ENCODE measurements at regions not wholly inside any gene's neighbourhood (a gene's known extent, or its start where the extent isn't known, plus 50 kb on each side); places are given as distances from the start of the nearest gene placed in this dataset.
A peak's percentile ranks its signal among the peaks of the same experiment; 100 is the strongest.
"Not testable (repeated sequence)": the region's sequence is repeated elsewhere in the genome, so short reads cannot be mapped to it uniquely, and the experiment has no call there.

DNA sequence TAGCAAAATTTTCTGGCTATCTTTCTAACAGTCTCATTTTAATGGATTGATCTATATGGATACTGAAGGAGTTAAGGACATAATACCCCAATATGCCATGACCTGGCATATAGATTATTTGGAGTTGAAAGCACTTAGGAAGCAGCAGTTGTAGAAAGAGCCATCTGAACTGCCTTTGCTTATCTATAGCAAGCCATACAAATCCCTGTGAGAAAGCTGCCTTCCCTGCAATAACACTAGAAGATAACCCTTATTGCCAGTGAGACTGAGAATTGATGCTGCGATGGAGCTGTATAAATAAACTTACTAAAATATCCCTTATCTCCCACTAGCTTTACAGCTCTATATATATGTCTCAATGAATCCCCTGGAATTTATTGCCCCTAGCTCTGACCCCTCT lies 346.3 kb downstream of the TECRL start:
- TF ChIP-seq CTCF (IDR thresholded peaks at IDR 0.05; ENCODE audit: unreplicated experiment), result no peak
- Mint-ChIP-seq H3K27ac (ENCODE audit: low read depth, unreplicated experiment) (no peak overlapping the region), H3K4me1 (ENCODE audit: insufficient read depth, unreplicated experiment) (peaks cover 3% of the 10 kb centered on the region), H3K9me3 (ENCODE audit: unreplicated experiment) (no peaks in the 10 kb centered on the region), H3K27me3 (ENCODE audit: insufficient read depth, unreplicated experiment) (no peaks in the 10 kb centered on the region), H3K36me3 (ENCODE audit: insufficient read depth, unreplicated experiment) (no peaks in the 10 kb centered on the region), H3K4me3 (ENCODE audit: unreplicated experiment) (no peak overlapping the region)
- BruUV-seq (replicated peaks), result no TSS peak
- DNase-seq (ENCODE audit: unreplicated experiment), result no peak
- ChIA-PET CTCF (interaction anchor here (0.6 kb wide), 1 partner anchor 279 kb away, joined by 4 read pairs; no protein-coding TSS in a partner anchor), POLR2A (no interaction called here)
- intact Hi-C loops (cut with micrococcal nuclease), result no loop called here

DNA sequence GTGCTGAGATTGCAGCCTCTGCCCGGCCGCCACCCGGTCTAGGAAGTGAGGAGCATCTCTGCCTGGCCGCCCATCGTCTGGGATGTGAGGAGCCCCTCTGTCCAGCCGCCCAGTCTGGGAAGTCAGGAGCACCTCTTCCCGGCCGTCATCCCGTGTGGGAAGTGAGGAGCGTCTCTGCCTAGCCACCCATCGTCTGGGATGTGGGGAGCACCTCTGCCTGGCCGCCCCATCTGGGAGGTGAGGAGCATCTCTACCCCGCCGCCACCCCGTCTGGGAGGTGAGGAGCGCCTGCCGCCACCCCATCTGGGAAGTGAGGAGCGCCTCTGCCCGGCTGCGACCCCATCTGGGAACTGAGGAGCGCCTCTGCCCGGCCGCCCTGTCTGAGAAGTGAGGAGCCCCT lies 372.2 kb downstream of the TECRL start:
- H3K4me1 Mint-ChIP-seq (ENCODE audit: insufficient read depth, unreplicated experiment); DNase-seq (ENCODE audit: unreplicated experiment); H3K4me3 Mint-ChIP-seq (ENCODE audit: unreplicated experiment); CTCF ChIA-PET; intact Hi-C loops (cut with micrococcal nuclease); BruUV-seq (replicated peaks); POLR2A ChIA-PET; H3K9me3 Mint-ChIP-seq (ENCODE audit: unreplicated experiment); H3K36me3 Mint-ChIP-seq (ENCODE audit: insufficient read depth, unreplicated experiment); H3K27ac Mint-ChIP-seq (ENCODE audit: low read depth, unreplicated experiment); H3K27me3 Mint-ChIP-seq (ENCODE audit: insufficient read depth, unreplicated experiment): not testable (repeated sequence)

DNA sequence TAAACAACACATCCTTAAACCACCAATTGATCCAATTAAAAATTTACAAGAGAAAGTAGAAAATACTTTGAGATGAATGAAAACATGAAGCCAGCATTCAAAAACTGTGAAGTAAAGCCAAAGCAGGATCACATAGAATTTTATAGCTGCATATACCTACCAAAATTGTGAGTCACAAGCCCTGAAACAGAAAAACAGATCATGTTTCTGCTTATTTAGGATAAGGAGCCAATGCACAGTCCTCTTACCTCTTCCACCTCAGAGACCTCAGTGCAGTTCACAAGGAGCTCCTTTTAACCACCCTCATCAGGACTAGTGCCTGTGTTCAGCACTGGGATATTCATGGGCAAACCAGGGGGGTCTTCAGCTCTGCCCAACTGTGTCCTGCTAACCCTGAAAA lies 386.7 kb downstream of the TECRL start:
- peaks cover 33% of the 10 kb centered on the region for H3K9me3 Mint-ChIP-seq (ENCODE audit: unreplicated experiment)
- no peak overlapping the region for H3K4me3 Mint-ChIP-seq (ENCODE audit: unreplicated experiment)
- H3K4me1 Mint-ChIP-seq (ENCODE audit: insufficient read depth, unreplicated experiment), result no peaks in the 10 kb centered on the region
- no peak for TF ChIP-seq CTCF (IDR thresholded peaks at IDR 0.05; ENCODE audit: unreplicated experiment)
- H3K36me3 Mint-ChIP-seq (ENCODE audit: insufficient read depth, unreplicated experiment), result no peaks in the 10 kb centered on the region
- POLR2A ChIA-PET, result no interaction called here
- H3K27ac Mint-ChIP-seq (ENCODE audit: low read depth, unreplicated experiment), result no peak overlapping the region
- H3K27me3 Mint-ChIP-seq (ENCODE audit: insufficient read depth, unreplicated experiment), result no peaks in the 10 kb centered on the region
- CTCF ChIA-PET, result interaction anchor here (0.6 kb wide), 1 partner anchor 15 kb away, joined by 4 read pairs; no protein-coding TSS in a partner anchor
- DNase-seq (ENCODE audit: unreplicated experiment), result peak; percentile 16
- no TSS peak for BruUV-seq (replicated peaks)
- intact Hi-C loops (cut with micrococcal nuclease), result no loop called here

DNA sequence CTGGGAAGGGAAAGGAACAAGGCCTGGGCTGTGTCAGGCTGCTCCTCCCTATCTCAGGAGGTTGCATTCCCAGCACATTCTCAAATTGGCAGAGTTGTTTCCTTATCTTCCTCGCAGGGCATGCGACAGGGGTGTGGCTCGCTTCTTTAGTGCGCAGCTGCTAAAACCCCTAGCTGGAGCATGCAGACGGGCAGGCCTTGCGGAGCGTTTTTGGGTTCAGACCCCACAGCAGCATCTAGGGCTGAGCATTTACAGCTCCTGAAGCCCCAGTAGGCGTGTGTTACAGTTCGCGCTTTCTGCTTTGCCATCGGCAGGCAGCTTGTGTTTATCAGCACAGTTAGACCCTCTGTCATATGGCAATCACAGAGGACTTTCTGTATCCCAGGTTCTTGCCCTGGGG lies 392.4 kb downstream of the TECRL start:
- intact Hi-C loops (cut with micrococcal nuclease), result no loop called here
- BruUV-seq (replicated peaks), result no TSS peak

More for the DNA sequence above, 392.4 kb downstream of the TECRL start:
- peaks cover 6% of the 10 kb centered on the region for H3K9me3 Mint-ChIP-seq (ENCODE audit: unreplicated experiment)
- no peak for DNase-seq (ENCODE audit: unreplicated experiment)
- no peak overlapping the region for H3K4me3 Mint-ChIP-seq (ENCODE audit: unreplicated experiment)
- no peaks in the 10 kb centered on the region for H3K27me3 Mint-ChIP-seq (ENCODE audit: insufficient read depth, unreplicated experiment)
- H3K4me1 Mint-ChIP-seq (ENCODE audit: insufficient read depth, unreplicated experiment), result no peaks in the 10 kb centered on the region
- CTCF ChIA-PET, result no interaction called here
- POLR2A ChIA-PET, result no interaction called here
- no peak for TF ChIP-seq CTCF (IDR thresholded peaks at IDR 0.05; ENCODE audit: unreplicated experiment)
- H3K36me3 Mint-ChIP-seq (ENCODE audit: insufficient read depth, unreplicated experiment), result no peaks in the 10 kb centered on the region
- H3K27ac Mint-ChIP-seq (ENCODE audit: low read depth, unreplicated experiment), result no peak overlapping the region

Data from MCF 10A (cell line).